ENCODE measurements at regions not wholly inside any gene's neighbourhood (a gene's known extent, or its start where the extent isn't known, plus 50 kb on each side); places are given as distances from the start of the nearest gene placed in this dataset.
A peak's percentile ranks its signal among the peaks of the same experiment; 100 is the strongest.

GRCh38 chr2:145811276-145812164 lies 1291.6 kb upstream of the ZEB2 start:
- in situ Hi-C loops (cut with MboI; ENCODE audit: low pct_unique_long_range_greater_than_20kb, low sequenced_read_pairs, unreplicated experiment) = no loop called here
- DNase-seq (ENCODE audit: low spot score) = no peak

GRCh38 chr2:145807968-145808367 lies 1288.0 kb upstream of the ZEB2 start:
- in situ Hi-C loops (cut with MboI; ENCODE audit: low pct_unique_long_range_greater_than_20kb, low sequenced_read_pairs, unreplicated experiment) = no loop called here
- DNase-seq (ENCODE audit: low spot score) = peak; percentile 4
- no peak for TF ChIP-seq CTCF (IDR thresholded peaks at IDR 0.05; ENCODE audit: extremely low read depth, insufficient read depth, missing control alignments)

More at GRCh38 chr2:145811276-145812164, 1291.6 kb upstream of the ZEB2 start:
- TF ChIP-seq CTCF (IDR thresholded peaks at IDR 0.05; ENCODE audit: extremely low read depth, insufficient read depth, missing control alignments) = no peak

- DNase-seq (ENCODE audit: low spot score) = no peak
- no peak for TF ChIP-seq CTCF (IDR thresholded peaks at IDR 0.05; ENCODE audit: extremely low read depth, insufficient read depth, missing control alignments)
- in situ Hi-C loops (cut with MboI; ENCODE audit: low pct_unique_long_range_greater_than_20kb, low sequenced_read_pairs, unreplicated experiment) = no loop called here
Measured at GRCh38 chr2:145807554-145807953, 1287.6 kb upstream of the ZEB2 start.

- in situ Hi-C loops (cut with MboI; ENCODE audit: low pct_unique_long_range_greater_than_20kb, low sequenced_read_pairs, unreplicated experiment) = no loop called here
- no peak for DNase-seq (ENCODE audit: low spot score)
- TF ChIP-seq CTCF (IDR thresholded peaks at IDR 0.05; ENCODE audit: extremely low read depth, insufficient read depth, missing control alignments) = no peak
Measured at GRCh38 chr2:145806546-145806945, 1286.6 kb upstream of the ZEB2 start.

GRCh38 chr2:145802133-145802532 lies 1282.2 kb upstream of the ZEB2 start:
- in situ Hi-C loops (cut with MboI; ENCODE audit: low pct_unique_long_range_greater_than_20kb, low sequenced_read_pairs, unreplicated experiment) = no loop called here
- no peak for TF ChIP-seq CTCF (IDR thresholded peaks at IDR 0.05; ENCODE audit: extremely low read depth, insufficient read depth, missing control alignments)
- no peak for DNase-seq (ENCODE audit: low spot score)

- TF ChIP-seq CTCF (IDR thresholded peaks at IDR 0.05; ENCODE audit: extremely low read depth, insufficient read depth, missing control alignments) = no peak
- in situ Hi-C loops (cut with MboI; ENCODE audit: low pct_unique_long_range_greater_than_20kb, low sequenced_read_pairs, unreplicated experiment) = no loop called here
- DNase-seq (ENCODE audit: low spot score) = no peak
Measured at GRCh38 chr2:145801210-145801609, 1281.3 kb upstream of the ZEB2 start.

Data from GM13977 (cell line).